SK-N-SH (cell line): ENCODE measurements at regions not wholly inside any gene's neighbourhood (a gene's known extent, or its start where the extent isn't known, plus 50 kb on each side); places are given as distances from the start of the nearest gene placed in this dataset.

ENCODE experiments used
- CTCF ChIA-PET: fragments of 300-600, 350-600 bp; formaldehyde crosslinking; extraction: SDS; loops from one replicate; lab custom pipeline; 2021; lab: Yijun Ruan, JAX
- POLR2A ChIA-PET: fragments of 350-600 bp; sonication (Branson Sonifier 250); formaldehyde crosslinking; extraction: SDS; loops from one replicate; lab custom pipeline; 2020; ENCODE audit warnings: antibody characterized with exemption, inconsistent platforms; lab: Yijun Ruan, JAX
- DNase-seq: peaks from one replicate; pipeline ENCODE4 v3.0.0; 2012
- H2AFZ ChIP-seq: fragments of 200-600 bp; sonication (generic); 2 replicates; pipeline ENCODE4 v1.8.1; 2016; ENCODE audit warnings: antibody characterized with exemption, mild to moderate bottlenecking, low read depth
- H3F3A ChIP-seq: fragments of 200-600 bp; sonication (generic); replicated peaks from 2 replicates; pipeline ENCODE3; 2016; ENCODE audit warnings: antibody characterized with exemption, mild to moderate bottlenecking; ENCODE audit not compliant: insufficient read depth
- H3K27ac ChIP-seq, 2 experiments: fragments of 200-500 bp in 1 of 2; fragments of 200-600 bp in 1 of 2; sonication (Bioruptor generic) in 1 of 2; sonication (generic), shearing (Covaris generic) in 1 of 2; 2 replicates each; pipeline versions ENCODE4 v1.5.1 to v1.6.1; 2014 to 2016; ENCODE audit warnings: low read depth in 2 of 2, inconsistent platforms in 1 of 2, low read length in 1 of 2, mild to moderate bottlenecking in 1 of 2, mixed read lengths in 1 of 2
- H3K27me3 ChIP-seq: fragments of 200-600 bp; sonication (generic), shearing (Covaris generic); 2 replicates; pipeline ENCODE4 v1.6.1; 2016; ENCODE audit warnings: mixed run types; ENCODE audit not compliant: insufficient read depth
- H3K36me3 ChIP-seq, 2 experiments: fragments of 200-500 bp in 1 of 2; fragments of 200-600 bp in 1 of 2; sonication (Bioruptor generic) in 1 of 2; sonication (generic) in 1 of 2; replicated peaks in 1 of 2; 2 replicates each; pipeline versions ENCODE3 to v1.5.1; 2014 to 2016; ENCODE audit warnings: low read length in 1 of 2, mild to moderate bottlenecking in 1 of 2; ENCODE audit not compliant: insufficient read depth in 2 of 2, control insufficient read depth in 1 of 2
- H3K4me1 ChIP-seq, 2 experiments: fragments of 200-500 bp in 1 of 2; fragments of 200-600 bp in 1 of 2; sonication (Bioruptor generic) in 1 of 2; sonication (generic), shearing (Covaris generic) in 1 of 2; 2 replicates each; pipeline versions ENCODE4 v1.5.1 to v1.6.1; 2014 to 2016; ENCODE audit warnings: low read depth in 1 of 2, low read length in 1 of 2, mixed run types in 1 of 2; ENCODE audit not compliant: insufficient read depth in 2 of 2, control insufficient read depth in 1 of 2
- H3K4me2 ChIP-seq: fragments of 200-600 bp; sonication (generic), shearing (Covaris generic); 2 replicates; pipeline ENCODE4 v1.6.1; 2017; ENCODE audit warnings: mixed run types
- H3K4me3 ChIP-seq, 2 experiments: fragments of 200-500 bp in 1 of 2; fragments of 200-600 bp in 1 of 2; sonication (Bioruptor generic) in 1 of 2; sonication (generic), shearing (Covaris generic) in 1 of 2; 2 replicates each; pipeline versions ENCODE4 v1.5.1 to v1.8.1; 2014 to 2016; ENCODE audit warnings: low read depth in 2 of 2, inconsistent platforms in 1 of 2, low read length in 1 of 2, mild to moderate bottlenecking in 1 of 2, mixed read lengths in 1 of 2, moderate library complexity in 1 of 2
- H3K79me2 ChIP-seq: fragments of 200-600 bp; sonication (generic); 2 replicates; pipeline ENCODE4 v1.8.1; 2017; ENCODE audit warnings: mild to moderate bottlenecking; ENCODE audit not compliant: insufficient read depth
- H3K9ac ChIP-seq: fragments of 200-600 bp; sonication (generic); 2 replicates; pipeline ENCODE4 v1.6.1; 2017; ENCODE audit warnings: mixed run types
- H3K9me2 ChIP-seq: fragments of 200-600 bp; sonication (generic); 2 replicates; pipeline ENCODE4 v1.6.1; 2017; ENCODE audit warnings: mixed run types
- H3K9me3 ChIP-seq: fragments of 200-600 bp; sonication (generic); 2 replicates; pipeline ENCODE4 v1.6.1; 2017; ENCODE audit warnings: mixed run types, mild to moderate bottlenecking, moderate library complexity
- H4K20me1 ChIP-seq: fragments of 200-600 bp; sonication (generic); 2 replicates; pipeline ENCODE4 v1.6.1; 2017; ENCODE audit warnings: mild to moderate bottlenecking, mixed run types; ENCODE audit not compliant: insufficient read depth
- CHD2 ChIP-seq: fragments of 150-350 bp; IDR thresholded peaks from 2 replicates; pipeline ENCODE4 v1.6.1; 2018; ENCODE audit warnings: low read length; ENCODE audit not compliant: partially characterized antibody
- ELF1 ChIP-seq: IDR thresholded peaks from 2 replicates; pipeline ENCODE4 v1.4.0; 2012
- FOXM1 ChIP-seq: IDR thresholded peaks from 2 replicates; pipeline ENCODE4 v1.4.0; 2012; ENCODE audit warnings: low read depth, mild to moderate bottlenecking
- GABPA ChIP-seq: IDR thresholded peaks from 2 replicates; pipeline ENCODE4 v1.4.0; 2012; ENCODE audit warnings: low read depth, mild to moderate bottlenecking
- GATA2 ChIP-seq: sonication (generic); formaldehyde crosslinking; IDR thresholded peaks from 2 replicates; pipeline ENCODE4 v1.5.0; 2020; ENCODE audit warnings: mild to moderate bottlenecking, missing genetic modification reagents
- IRF3 ChIP-seq: fragments of 150-350 bp; IDR thresholded peaks from 2 replicates; pipeline ENCODE4 v1.6.1; 2016; ENCODE audit warnings: mild to moderate bottlenecking, low read depth, low read length
- JUND ChIP-seq: IDR thresholded peaks from 2 replicates; pipeline ENCODE4 v1.4.0; 2012
- NFIC ChIP-seq: IDR thresholded peaks from 2 replicates; pipeline ENCODE4 v1.4.0; 2012; ENCODE audit warnings: borderline replicate concordance
- PBX3 ChIP-seq: IDR thresholded peaks from 2 replicates; pipeline ENCODE4; 2012
- REST ChIP-seq: IDR thresholded peaks from 2 replicates; pipeline ENCODE4 v1.6.1; 2012; ENCODE audit warnings: mild to moderate bottlenecking, low read depth, low read length, moderate library complexity
- RFX5 ChIP-seq: IDR thresholded peaks from 2 replicates; pipeline ENCODE4 v1.6.1; 2012; ENCODE audit warnings: mild to moderate bottlenecking, improper control_type of control experiment, low read length
- TAF1 ChIP-seq: IDR thresholded peaks from 2 replicates; pipeline ENCODE4 v1.6.1; 2012; ENCODE audit warnings: low read depth, mild to moderate bottlenecking, low read length, moderate library complexity, borderline replicate concordance
- TCF12 ChIP-seq: IDR thresholded peaks from 2 replicates; pipeline ENCODE4 v1.4.0; 2012
- USF1 ChIP-seq: IDR thresholded peaks from 2 replicates; pipeline ENCODE4 v1.4.0; 2012; ENCODE audit warnings: low read depth, borderline replicate concordance
- USF2 ChIP-seq: fragments of 150-350 bp; IDR thresholded peaks from 2 replicates; pipeline ENCODE4 v1.6.1; 2017; ENCODE audit warnings: antibody characterized with exemption, low read length, low read depth, borderline replicate concordance
- YY1 ChIP-seq: IDR thresholded peaks from 2 replicates; pipeline ENCODE4 v1.4.0; 2012; ENCODE audit warnings: low read depth, mild to moderate bottlenecking
- ZBTB33 ChIP-seq: IDR thresholded peaks from 2 replicates; pipeline ENCODE4 v1.4.0; 2012; ENCODE audit warnings: low read depth, borderline replicate concordance
- WGBS: methylation state at CpG from one replicate; pipeline ENCODE4 v1.1.6; 2017; ENCODE audit warnings: low lambda C conversion rate; 5-methylcytosine and 5-hydroxymethylcytosine counted together

- Histone ChIP-seq H3K36me3 (no peaks in the 10 kb centered on the region), H3K9me3 (no peaks in the 10 kb centered on the region), H3K4me2 (peak overlapping the region; percentile 15; the same call in 1 of the 2 replicates), H4K20me1 (no peaks in the 10 kb centered on the region), H3K9me2 (no peaks in the 10 kb centered on the region), H3K4me3 (no peak overlapping the region), H3K27ac (peak overlapping the region in 1 of 2 experiments; percentile 53; a peak in 2 of 4 replicates), H3K4me1 (no peaks in the 10 kb centered on the region), H3F3A (peaks cover 9% of the 10 kb centered on the region), H3K27me3 (no peaks in the 10 kb centered on the region), H2AFZ (no peak overlapping the region), H3K79me2 (no peaks in the 10 kb centered on the region), H3K9ac (no peak overlapping the region)
- ChIA-PET POLR2A (no interaction called here), CTCF (no interaction called here)
- TF ChIP-seq TAF1 (no peak), RFX5 (no peak), TCF12 (no peak), JUND (no peak), PBX3 (no peak), ELF1 (no peak), YY1 (no peak), CHD2 (no peak), NFIC (no peak), USF1 (no peak), GATA2 (CRISPR knock-in tag) (no peak)
- no peak for DNase-seq
- 0% methylated on average over 1 of the region's 1 CpG for WGBS
Measured at GRCh38 chr4:164648151-164648848, 105.6 kb upstream of the SMIM31 start.

GRCh38 chr4:164648849-164649212 lies 105.1 kb upstream of the SMIM31 start:
- CTCF ChIA-PET = no interaction called here
- Histone ChIP-seq H3K9ac (no peak overlapping the region), H3K36me3 (no peaks in the 10 kb centered on the region), H2AFZ (no peak overlapping the region), H3K4me2 (peak overlapping the region; percentile 15; the same call in 1 of the 2 replicates), H4K20me1 (no peaks in the 10 kb centered on the region), H3K27me3 (no peaks in the 10 kb centered on the region), H3K9me2 (no peaks in the 10 kb centered on the region), H3K4me3 (no peak overlapping the region), H3K79me2 (no peaks in the 10 kb centered on the region), H3F3A (peaks cover 9% of the 10 kb centered on the region), H3K27ac (peak overlapping the region in 1 of 2 experiments; percentile 53; a peak in 1 of 4 replicates), H3K9me3 (no peaks in the 10 kb centered on the region), H3K4me1 (no peaks in the 10 kb centered on the region)
- WGBS = 6% methylated on average over 4 of the region's 4 CpGs
- DNase-seq = no peak
- POLR2A ChIA-PET = no interaction called here
- no peak for TF ChIP-seq USF2
- no peak for TF ChIP-seq GABPA
- no peak for TF ChIP-seq NFIC
- no peak for TF ChIP-seq GATA2 (CRISPR knock-in tag)
- TF ChIP-seq ZBTB33 = no peak
- TF ChIP-seq PBX3 = no peak
- no peak for TF ChIP-seq REST
- TF ChIP-seq FOXM1 = no peak
- TF ChIP-seq IRF3 = no peak
